ENCODE measurements at regions not wholly inside any gene's neighbourhood (a gene's known extent, or its start where the extent isn't known, plus 50 kb on each side); places are given as distances from the start of the nearest gene placed in this dataset.

- DNase-seq: no peak
These were observed 265.3 kb upstream of the HS3ST5 start for GRCh38 chr6:114608091-114608490.

GRCh38 chr6:114605656-114606055 is 262.8 kb upstream of the HS3ST5 start:
- DNase-seq: no peak

- DNase-seq: no peak
These were observed 257.6 kb upstream of the HS3ST5 start for GRCh38 chr6:114600381-114600780.

- no peak for DNase-seq
These were observed 252.8 kb upstream of the HS3ST5 start for GRCh38 chr6:114595591-114595990.

GRCh38 chr6:114595186-114595585 is 252.4 kb upstream of the HS3ST5 start:
- DNase-seq: no peak

- no peak for DNase-seq
These were observed 249.7 kb upstream of the HS3ST5 start for GRCh38 chr6:114592506-114592905.

- no peak for DNase-seq
These were observed 245.9 kb upstream of the HS3ST5 start for GRCh38 chr6:114588726-114589125.

GRCh38 chr6:114586298-114586697 is 243.5 kb upstream of the HS3ST5 start:
- DNase-seq: no peak

- no peak for DNase-seq
These were observed 238.5 kb upstream of the HS3ST5 start for GRCh38 chr6:114581293-114581692.

- no peak for DNase-seq
These were observed 238.1 kb upstream of the HS3ST5 start for GRCh38 chr6:114580882-114581281.

- no peak for DNase-seq
These were observed 236.7 kb upstream of the HS3ST5 start for GRCh38 chr6:114579486-114579885.

GRCh38 chr6:114577109-114577508 is 234.3 kb upstream of the HS3ST5 start:
- DNase-seq: no peak

- no peak for DNase-seq
These were observed 233.5 kb upstream of the HS3ST5 start for GRCh38 chr6:114576330-114576729.

GRCh38 chr6:114569669-114570068 is 226.8 kb upstream of the HS3ST5 start:
- DNase-seq: no peak

- no peak for DNase-seq
These were observed 221.6 kb upstream of the HS3ST5 start for GRCh38 chr6:114564302-114564933.

- DNase-seq: no peak
These were observed 216.6 kb upstream of the HS3ST5 start for GRCh38 chr6:114559419-114559818.

GRCh38 chr6:114558153-114558552 is 215.3 kb upstream of the HS3ST5 start:
- no peak for DNase-seq

GRCh38 chr6:114556846-114557488 is 214.1 kb upstream of the HS3ST5 start:
- DNase-seq: no peak

GRCh38 chr6:114550316-114550715 is 207.5 kb upstream of the HS3ST5 start:
- no peak for DNase-seq

- no peak for DNase-seq
These were observed 200.9 kb upstream of the HS3ST5 start for GRCh38 chr6:114543696-114544095.

- DNase-seq: no peak
These were observed 199.0 kb upstream of the HS3ST5 start for GRCh38 chr6:114541794-114542193.

GRCh38 chr6:114537977-114538376 is 195.2 kb upstream of the HS3ST5 start:
- DNase-seq: no peak

GRCh38 chr6:114534813-114535212 is 192.0 kb upstream of the HS3ST5 start:
- no peak for DNase-seq

GRCh38 chr6:114524081-114524480 is 181.3 kb upstream of the HS3ST5 start:
- DNase-seq: no peak

GRCh38 chr6:114523508-114523907 is 180.7 kb upstream of the HS3ST5 start:
- no peak for DNase-seq
